Esophagus muscularis mucosa (tissue), 4 donors: ENCODE measurements at regions not wholly inside any gene's neighbourhood (a gene's known extent, or its start where the extent isn't known, plus 50 kb on each side); places are given as distances from the start of the nearest gene placed in this dataset.

Experiments used
- CTCF ChIP-seq, 3 experiments: fragments of 200-600 bp in 2 of 3; fragments of 450-650 bp in 1 of 3; sonication (generic) in 2 of 3; IDR thresholded peaks; one replicate each; pipeline ENCODE4 v1.5.1; 2017 to 2019; ENCODE audit warnings: antibody characterized with exemption in 3 of 3, mild to moderate bottlenecking in 2 of 3, moderate library complexity in 1 of 3
- EP300 ChIP-seq: sonication (generic); formaldehyde crosslinking; IDR thresholded peaks from one replicate; pipeline ENCODE4 v1.6.1; 2017; ENCODE audit warnings: antibody characterized with exemption
- POLR2A ChIP-seq: fragments of 450-650 bp; IDR thresholded peaks from one replicate; pipeline ENCODE4 v1.6.1; 2017; ENCODE audit warnings: antibody characterized with exemption, moderate library complexity, mild to moderate bottlenecking, low read depth

DNA sequence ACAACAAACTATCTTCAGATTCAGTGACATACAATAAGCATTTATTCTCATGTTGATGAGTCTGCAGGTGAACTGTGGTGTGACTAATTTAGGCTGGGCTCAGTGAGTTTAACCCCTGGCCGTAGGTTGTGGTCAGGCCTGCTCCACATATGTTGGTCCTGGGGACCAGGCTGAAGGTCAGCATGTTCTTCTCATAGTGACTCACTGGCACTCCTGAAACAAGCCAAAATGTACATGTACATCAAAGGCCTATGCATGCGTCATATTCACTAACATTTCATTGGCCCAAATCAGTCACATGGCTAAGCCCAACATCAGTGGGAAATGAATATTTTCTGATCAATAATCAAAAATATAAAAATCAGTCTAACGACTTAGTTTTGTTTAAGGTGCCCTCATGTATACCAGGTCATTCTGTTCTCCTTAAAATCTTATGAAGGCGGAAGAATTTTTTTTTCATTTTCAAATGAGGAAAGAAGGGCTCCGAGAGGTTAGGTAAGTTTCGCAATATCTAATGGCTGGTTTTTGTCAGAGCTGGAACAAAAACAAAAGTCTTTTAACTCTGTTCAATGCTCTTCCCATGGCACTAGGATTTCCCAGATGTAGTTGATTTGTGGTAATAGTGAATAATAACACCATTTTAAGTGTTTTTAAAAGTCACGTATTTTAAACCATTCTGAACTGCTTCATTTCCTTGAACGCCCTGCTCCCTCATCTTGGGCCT lies 148.5 kb downstream of the MFSD1 start:
- TF ChIP-seq CTCF (IDR thresholded peaks at IDR 0.05) (no peak), EP300 (no peak), POLR2A (no peak)
